ENCODE measurements at regions not wholly inside any gene's neighbourhood (a gene's known extent, or its start where the extent isn't known, plus 50 kb on each side); places are given as distances from the start of the nearest gene placed in this dataset.

- TF ChIP-seq, protein P1, sequence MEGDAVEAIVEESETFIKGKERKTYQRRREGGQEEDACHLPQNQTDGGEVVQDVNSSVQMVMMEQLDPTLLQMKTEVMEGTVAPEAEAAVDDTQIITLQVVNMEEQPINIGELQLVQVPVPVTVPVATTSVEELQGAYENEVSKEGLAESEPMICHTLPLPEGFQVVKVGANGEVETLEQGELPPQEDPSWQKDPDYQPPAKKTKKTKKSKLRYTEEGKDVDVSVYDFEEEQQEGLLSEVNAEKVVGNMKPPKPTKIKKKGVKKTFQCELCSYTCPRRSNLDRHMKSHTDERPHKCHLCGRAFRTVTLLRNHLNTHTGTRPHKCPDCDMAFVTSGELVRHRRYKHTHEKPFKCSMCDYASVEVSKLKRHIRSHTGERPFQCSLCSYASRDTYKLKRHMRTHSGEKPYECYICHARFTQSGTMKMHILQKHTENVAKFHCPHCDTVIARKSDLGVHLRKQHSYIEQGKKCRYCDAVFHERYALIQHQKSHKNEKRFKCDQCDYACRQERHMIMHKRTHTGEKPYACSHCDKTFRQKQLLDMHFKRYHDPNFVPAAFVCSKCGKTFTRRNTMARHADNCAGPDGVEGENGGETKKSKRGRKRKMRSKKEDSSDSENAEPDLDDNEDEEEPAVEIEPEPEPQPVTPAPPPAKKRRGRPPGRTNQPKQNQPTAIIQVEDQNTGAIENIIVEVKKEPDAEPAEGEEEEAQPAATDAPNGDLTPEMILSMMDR (tag by site-specific recombination; IDR thresholded peaks at IDR 0.05), result no peak
- TF ChIP-seq ZNF664 (tag by site-specific recombination; IDR thresholded peaks at IDR 0.05) (no peak), ZNF184 (tag by site-specific recombination; IDR thresholded peaks at IDR 0.05) (no peak), ZBTB7A (tag by site-specific recombination; IDR thresholded peaks at IDR 0.05; ENCODE audit: low read depth) (no peak), ZNF274 (IDR thresholded peaks at IDR 0.05; ENCODE audit: low read length) (no peak), ZNF274 (tag by site-specific recombination; IDR thresholded peaks at IDR 0.05; ENCODE audit: borderline replicate concordance) (no peak), ZNF747 (tag by site-specific recombination; IDR thresholded peaks at IDR 0.05) (no peak), ZNF174 (tag by site-specific recombination; IDR thresholded peaks at IDR 0.05) (no peak)
- TF ChIP-seq, protein P2, sequence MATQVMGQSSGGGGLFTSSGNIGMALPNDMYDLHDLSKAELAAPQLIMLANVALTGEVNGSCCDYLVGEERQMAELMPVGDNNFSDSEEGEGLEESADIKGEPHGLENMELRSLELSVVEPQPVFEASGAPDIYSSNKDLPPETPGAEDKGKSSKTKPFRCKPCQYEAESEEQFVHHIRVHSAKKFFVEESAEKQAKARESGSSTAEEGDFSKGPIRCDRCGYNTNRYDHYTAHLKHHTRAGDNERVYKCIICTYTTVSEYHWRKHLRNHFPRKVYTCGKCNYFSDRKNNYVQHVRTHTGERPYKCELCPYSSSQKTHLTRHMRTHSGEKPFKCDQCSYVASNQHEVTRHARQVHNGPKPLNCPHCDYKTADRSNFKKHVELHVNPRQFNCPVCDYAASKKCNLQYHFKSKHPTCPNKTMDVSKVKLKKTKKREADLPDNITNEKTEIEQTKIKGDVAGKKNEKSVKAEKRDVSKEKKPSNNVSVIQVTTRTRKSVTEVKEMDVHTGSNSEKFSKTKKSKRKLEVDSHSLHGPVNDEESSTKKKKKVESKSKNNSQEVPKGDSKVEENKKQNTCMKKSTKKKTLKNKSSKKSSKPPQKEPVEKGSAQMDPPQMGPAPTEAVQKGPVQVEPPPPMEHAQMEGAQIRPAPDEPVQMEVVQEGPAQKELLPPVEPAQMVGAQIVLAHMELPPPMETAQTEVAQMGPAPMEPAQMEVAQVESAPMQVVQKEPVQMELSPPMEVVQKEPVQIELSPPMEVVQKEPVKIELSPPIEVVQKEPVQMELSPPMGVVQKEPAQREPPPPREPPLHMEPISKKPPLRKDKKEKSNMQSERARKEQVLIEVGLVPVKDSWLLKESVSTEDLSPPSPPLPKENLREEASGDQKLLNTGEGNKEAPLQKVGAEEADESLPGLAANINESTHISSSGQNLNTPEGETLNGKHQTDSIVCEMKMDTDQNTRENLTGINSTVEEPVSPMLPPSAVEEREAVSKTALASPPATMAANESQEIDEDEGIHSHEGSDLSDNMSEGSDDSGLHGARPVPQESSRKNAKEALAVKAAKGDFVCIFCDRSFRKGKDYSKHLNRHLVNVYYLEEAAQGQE (tag by site-specific recombination; IDR thresholded peaks at IDR 0.05), result no peak
These were observed 148.3 kb upstream of the SLC24A2 start for GRCh38 chr9:19937121-19937520.

Measured in HEK293 (cell line).